HCT116 (cell line): ENCODE measurements at regions not wholly inside any gene's neighbourhood (a gene's known extent, or its start where the extent isn't known, plus 50 kb on each side); places are given as distances from the start of the nearest gene placed in this dataset.

Experiments used
- ATAC-seq: fragments of 200-7000 bp; cut with Tn5 transposase; 2 replicates; pipeline ENCODE4 v1.9.1; 2020; ENCODE audit warnings: mild to moderate bottlenecking, moderate library complexity
- BruUV-seq: library from RNA; stranded (reverse); fragments of 400-500 nt; replicated peaks from 2 replicates; lab custom pipeline; 2021; lab: Mats Ljungman, UMichigan
- CTCF ChIA-PET: fragments of 300-600 bp; sonication (Branson Sonifier 250); formaldehyde crosslinking; loops from one replicate; lab custom pipeline; 2021; ENCODE audit warnings: antibody characterized with exemption; lab: Charles Lee
- POLR2A ChIA-PET: fragments of 300-600, 350-600 bp; sonication (Branson Sonifier 250); formaldehyde crosslinking; loops from one replicate; lab custom pipeline; 2021; ENCODE audit warnings: antibody characterized with exemption; lab: Charles Lee
- RAD21 ChIA-PET, 2 experiments: fragments of 300-600 bp; sonication (Branson Sonifier 250); formaldehyde crosslinking; loops; one replicate each; lab custom pipeline; 2023; ENCODE audit warnings: low total read pairs in 2 of 2; ENCODE audit not compliant: uncharacterized antibody in 2 of 2, unreplicated experiment in 2 of 2, low non-redundant PET in 1 of 2; lab: Charles Lee
- DNase-seq: peaks from one replicate; pipeline ENCODE4 v3.0.0-alpha.2; 2010; ENCODE audit warnings: low read depth, low spot score
- H2AFZ ChIP-seq: fragments of 200-600 bp; shearing (Covaris generic), sonication (generic); 2 replicates; pipeline ENCODE4 v1.6.1; 2017; ENCODE audit warnings: low read depth, mixed run types, mixed read lengths, antibody characterized with exemption, low read length; ENCODE audit not compliant: poor library complexity, severe bottlenecking
- H3K27ac ChIP-seq: 2 replicates; pipeline ENCODE4 v1.5.1; 2012; ENCODE audit warnings: low read depth, low read length
- H3K27me3 ChIP-seq: fragments of 200-600 bp; sonication (generic); 2 replicates; pipeline ENCODE4 v1.6.1; 2016; ENCODE audit warnings: mixed run types, low read length, mixed read lengths; ENCODE audit not compliant: insufficient read depth
- H3K36me3 ChIP-seq, 2 experiments: fragments of 200-500 bp in 1 of 2; fragments of 200-600 bp in 1 of 2; sonication (Bioruptor generic) in 1 of 2; sonication (generic) in 1 of 2; 2 replicates each; pipeline versions ENCODE4 v1.5.1 to v1.6.1; 2014 to 2016; ENCODE audit warnings: low read length in 2 of 2, inconsistent platforms in 1 of 2, mixed read lengths in 1 of 2, mixed run types in 1 of 2; ENCODE audit not compliant: insufficient read depth in 2 of 2, control insufficient read depth in 1 of 2
- H3K4me1 ChIP-seq, 2 experiments: fragments of 200-600 bp in 1 of 2; sonication (generic) in 1 of 2; 2 replicates each; pipeline versions ENCODE4 v1.5.1 to v1.6.1; 2012 to 2017; ENCODE audit warnings: low read length in 2 of 2, inconsistent platforms in 1 of 2, mild to moderate bottlenecking in 1 of 2, mixed read lengths in 1 of 2, mixed run types in 1 of 2, moderate library complexity in 1 of 2; ENCODE audit not compliant: insufficient read depth in 2 of 2, control insufficient read depth in 1 of 2
- H3K4me2 ChIP-seq: fragments of 200-600 bp; sonication (generic); 2 replicates; pipeline ENCODE4 v1.6.1; 2017; ENCODE audit warnings: mixed run types, low read length, mixed read lengths
- H3K4me3 ChIP-seq, 2 experiments: fragments of 200-600 bp in 1 of 2; sonication (generic) in 1 of 2; replicated peaks in 1 of 2; 2 replicates each; pipeline ENCODE4 v1.5.1; 2011 to 2016; ENCODE audit warnings: low read length in 2 of 2, control low read depth in 1 of 2, low read depth in 1 of 2, mild to moderate bottlenecking in 1 of 2, mixed read lengths in 1 of 2, mixed run types in 1 of 2
- H3K79me2 ChIP-seq: fragments of 200-600 bp; sonication (generic); 2 replicates; pipeline ENCODE4 v1.6.1; 2017; ENCODE audit warnings: mild to moderate bottlenecking, mixed run types, low read length, moderate library complexity, mixed read lengths; ENCODE audit not compliant: insufficient read depth
- H3K9ac ChIP-seq: fragments of 200-600 bp; sonication (generic); 2 replicates; pipeline ENCODE4 v1.6.1; 2016; ENCODE audit warnings: low read length, mixed read lengths
- H3K9me2 ChIP-seq: fragments of 200-600 bp; sonication (generic), shearing (Covaris generic); 2 replicates; pipeline ENCODE4 v1.6.1; 2017; ENCODE audit warnings: mixed run types, mild to moderate bottlenecking, moderate library complexity; ENCODE audit not compliant: insufficient read depth
- H3K9me3 ChIP-seq, 2 experiments: fragments of 200-500 bp in 1 of 2; fragments of 200-600 bp in 1 of 2; sonication (Bioruptor generic) in 1 of 2; sonication (generic) in 1 of 2; 2 replicates each; pipeline ENCODE4 v1.6.1; 2014 to 2017; ENCODE audit warnings: low read length in 2 of 2, mixed read lengths in 2 of 2, inconsistent platforms in 1 of 2, low read depth in 1 of 2, mild to moderate bottlenecking in 1 of 2, mixed run types in 1 of 2, moderate library complexity in 1 of 2; ENCODE audit not compliant: control insufficient read depth in 1 of 2, insufficient read depth in 1 of 2
- H4K20me1 ChIP-seq: fragments of 200-600 bp; sonication (generic), shearing (Covaris generic); 2 replicates; pipeline ENCODE4 v1.6.1; 2017; ENCODE audit warnings: mixed run types, mild to moderate bottlenecking, moderate library complexity; ENCODE audit not compliant: insufficient read depth
- EZH2phosphoT487 ChIP-seq: fragments of 200-600 bp; IDR thresholded peaks from 2 replicates; pipeline ENCODE4 v1.6.1; 2018; ENCODE audit warnings: antibody characterized with exemption, borderline replicate concordance
- FOSL1 ChIP-seq: IDR thresholded peaks from 2 replicates; pipeline ENCODE4 v1.6.1; 2012; ENCODE audit warnings: low read depth
- JUND ChIP-seq: IDR thresholded peaks from 2 replicates; pipeline ENCODE4 v1.6.1; 2012
- POLR2A ChIP-seq: IDR thresholded peaks from 2 replicates; pipeline ENCODE4 v1.7.0; 2011; ENCODE audit warnings: borderline replicate concordance; ENCODE audit not compliant: insufficient read depth, insufficient read length; ENCODE audit errors: extremely low read depth
- POLR2AphosphoS5 ChIP-seq: IDR thresholded peaks from 2 replicates; pipeline ENCODE4 v1.6.1; 2011; ENCODE audit warnings: mild to moderate bottlenecking, low read depth, low read length, moderate library complexity
- RAD21 ChIP-seq: IDR thresholded peaks from 2 replicates; pipeline ENCODE4 v1.6.1; 2012; ENCODE audit warnings: low read depth, mild to moderate bottlenecking
- YY1 ChIP-seq: IDR thresholded peaks from 2 replicates; pipeline ENCODE4 v1.6.1; 2011; ENCODE audit warnings: low read length, low read depth, moderate library complexity, mild to moderate bottlenecking; ENCODE audit not compliant: insufficient replicate concordance; ENCODE audit errors: extremely low read depth
- intact Hi-C: fragments of 100-400 bp; cut with micrococcal nuclease; formaldehyde crosslinking; loops from 2 replicates; pipeline ENCODE4 v1.10.0; 2022
- TF ChIP-seq, protein P1 (sequence below), 3 experiments: fragments of 200-600 bp in 1 of 3; sonication (generic) in 1 of 3; IDR thresholded peaks in 2 of 3; conservative IDR thresholded peaks in 1 of 3; 2 replicates each; pipeline ENCODE4 v1.5.1; 2012 to 2017; ENCODE audit warnings: low read depth in 2 of 3, low read length in 2 of 3, antibody characterized with exemption in 1 of 3, borderline replicate concordance in 1 of 3, control low read depth in 1 of 3, mild to moderate bottlenecking in 1 of 3, mixed read lengths in 1 of 3, mixed run types in 1 of 3, moderate library complexity in 1 of 3; ENCODE audit not compliant: insufficient read depth in 1 of 3
- TF ChIP-seq, protein P2 (sequence below): IDR thresholded peaks from 2 replicates; pipeline ENCODE4 v1.6.1; 2011; ENCODE audit warnings: mild to moderate bottlenecking, low read length, moderate library complexity; ENCODE audit not compliant: insufficient replicate concordance; ENCODE audit errors: extremely low read depth

DNA sequence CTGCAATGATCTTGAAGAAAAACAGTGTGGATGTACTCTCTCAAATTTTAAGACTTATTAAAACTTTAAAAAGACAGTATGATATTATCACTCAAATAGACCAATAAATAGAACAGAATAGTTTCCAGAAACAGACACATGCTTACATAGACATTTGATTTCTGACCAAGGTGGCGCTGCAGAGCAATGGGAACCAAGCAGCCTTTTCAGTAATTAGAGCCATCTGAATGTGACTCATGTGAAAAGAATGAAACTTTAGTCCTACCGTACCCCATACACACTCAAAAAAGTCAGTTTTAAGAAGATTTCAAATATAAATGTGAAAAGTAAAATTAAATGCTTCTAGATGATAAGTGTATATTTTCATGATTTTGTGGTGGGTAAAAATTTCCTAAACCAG, 74.2 kb upstream of the MS4A8 start:
- H3K4me3 ChIP-seq: no peak overlapping the region
- no peaks in the 10 kb centered on the region for H3K36me3 ChIP-seq
- ChIA-PET POLR2A (no interaction called here), RAD21 (no interaction called here)
- ATAC-seq: peak; percentile 82
- H3K9ac ChIP-seq: no peak overlapping the region
- intact Hi-C loops: no loop called here
- no TSS peak for BruUV-seq
- no peak overlapping the region for H3K4me2 ChIP-seq
- H3K79me2 ChIP-seq: no peaks in the 10 kb centered on the region
- H3K9me2 ChIP-seq: no peaks in the 10 kb centered on the region
- peak; percentile 53 for DNase-seq
- no peaks in the 10 kb centered on the region for H3K27me3 ChIP-seq
- H4K20me1 ChIP-seq: no peaks in the 10 kb centered on the region
- H3K27ac ChIP-seq: no peak overlapping the region
- H3K9me3 ChIP-seq: 0 out of 4 replicates have a peak, but pooled peaks cover 0 to 3% of the 10 kb centered on the region in 2 experiments
- 0 out of 4 replicates have a peak, but pooled peaks cover 0 to 3% of the 10 kb centered on the region in 2 experiments for H3K4me1 ChIP-seq
- TF ChIP-seq FOSL1 (peak; percentile 45), YY1 (no peak), JUND (peak; percentile 48)
- TF ChIP-seq, protein P1, sequence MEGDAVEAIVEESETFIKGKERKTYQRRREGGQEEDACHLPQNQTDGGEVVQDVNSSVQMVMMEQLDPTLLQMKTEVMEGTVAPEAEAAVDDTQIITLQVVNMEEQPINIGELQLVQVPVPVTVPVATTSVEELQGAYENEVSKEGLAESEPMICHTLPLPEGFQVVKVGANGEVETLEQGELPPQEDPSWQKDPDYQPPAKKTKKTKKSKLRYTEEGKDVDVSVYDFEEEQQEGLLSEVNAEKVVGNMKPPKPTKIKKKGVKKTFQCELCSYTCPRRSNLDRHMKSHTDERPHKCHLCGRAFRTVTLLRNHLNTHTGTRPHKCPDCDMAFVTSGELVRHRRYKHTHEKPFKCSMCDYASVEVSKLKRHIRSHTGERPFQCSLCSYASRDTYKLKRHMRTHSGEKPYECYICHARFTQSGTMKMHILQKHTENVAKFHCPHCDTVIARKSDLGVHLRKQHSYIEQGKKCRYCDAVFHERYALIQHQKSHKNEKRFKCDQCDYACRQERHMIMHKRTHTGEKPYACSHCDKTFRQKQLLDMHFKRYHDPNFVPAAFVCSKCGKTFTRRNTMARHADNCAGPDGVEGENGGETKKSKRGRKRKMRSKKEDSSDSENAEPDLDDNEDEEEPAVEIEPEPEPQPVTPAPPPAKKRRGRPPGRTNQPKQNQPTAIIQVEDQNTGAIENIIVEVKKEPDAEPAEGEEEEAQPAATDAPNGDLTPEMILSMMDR (IDR thresholded peaks at IDR 0.05 in 2 of 3, conservative IDR thresholded peaks at IDR 0.05 in 1 of 3; ENCODE audit: borderline replicate concordance in 1 of 3, insufficient read depth in 1 of 3, low read depth in 2 of 3, low read length in 2 of 3): peak; percentile 20 to 66 (median 52); a peak in 4 of 6 replicates
- TF ChIP-seq, all 23 proteins: peak for 3
- peak overlapping the region; percentile 57 for H2AFZ ChIP-seq
- CTCF ChIA-PET: no interaction called here

DNA sequence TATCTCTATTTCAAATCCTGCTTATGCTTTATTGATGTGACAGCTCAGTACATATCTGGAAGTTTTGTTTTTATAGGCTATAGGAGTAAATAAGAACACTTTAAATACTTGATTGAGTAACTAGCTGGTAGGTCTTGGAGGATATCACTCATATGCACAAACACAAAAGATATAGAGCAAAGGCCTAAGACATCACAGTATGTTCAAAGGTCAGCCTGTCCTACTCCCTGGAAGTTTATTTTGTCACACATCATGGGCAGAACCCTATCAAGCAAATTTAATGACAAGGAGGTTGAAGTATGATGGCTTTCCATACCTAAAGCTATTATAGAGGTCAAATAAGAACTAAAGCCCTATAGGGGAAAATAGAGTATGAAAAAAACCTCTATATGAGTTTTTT, 70.0 kb upstream of the MS4A8 start:
- ChIA-PET POLR2A (no interaction called here), RAD21 (no interaction called here), CTCF (no interaction called here)
- H3K79me2 ChIP-seq: no peaks in the 10 kb centered on the region
- no peaks in the 10 kb centered on the region for H3K9me2 ChIP-seq
- ATAC-seq (no peak), DNase-seq (no peak)
- H2AFZ ChIP-seq: no peak overlapping the region
- H3K4me2 ChIP-seq: no peak overlapping the region
- H3K9me3 ChIP-seq: 0 out of 4 replicates have a peak, but pooled peaks cover 0 to 3% of the 10 kb centered on the region in 2 experiments
- no peak overlapping the region for H3K27ac ChIP-seq
- H3K27me3 ChIP-seq: no peaks in the 10 kb centered on the region
- no peak overlapping the region for H3K4me3 ChIP-seq
- BruUV-seq: no TSS peak
- 0 out of 4 replicates have a peak, but pooled peaks cover 0 to 3% of the 10 kb centered on the region in 2 experiments for H3K4me1 ChIP-seq
- H3K9ac ChIP-seq: no peak overlapping the region
- no peaks in the 10 kb centered on the region for H4K20me1 ChIP-seq
- intact Hi-C loops: no loop called here
- H3K36me3 ChIP-seq: no peaks in the 10 kb centered on the region
- TF ChIP-seq POLR2AphosphoS5 (no peak), EZH2phosphoT487 (no peak), RAD21 (no peak), FOSL1 (no peak), POLR2A (no peak), JUND (no peak)
- TF ChIP-seq, protein P2, sequence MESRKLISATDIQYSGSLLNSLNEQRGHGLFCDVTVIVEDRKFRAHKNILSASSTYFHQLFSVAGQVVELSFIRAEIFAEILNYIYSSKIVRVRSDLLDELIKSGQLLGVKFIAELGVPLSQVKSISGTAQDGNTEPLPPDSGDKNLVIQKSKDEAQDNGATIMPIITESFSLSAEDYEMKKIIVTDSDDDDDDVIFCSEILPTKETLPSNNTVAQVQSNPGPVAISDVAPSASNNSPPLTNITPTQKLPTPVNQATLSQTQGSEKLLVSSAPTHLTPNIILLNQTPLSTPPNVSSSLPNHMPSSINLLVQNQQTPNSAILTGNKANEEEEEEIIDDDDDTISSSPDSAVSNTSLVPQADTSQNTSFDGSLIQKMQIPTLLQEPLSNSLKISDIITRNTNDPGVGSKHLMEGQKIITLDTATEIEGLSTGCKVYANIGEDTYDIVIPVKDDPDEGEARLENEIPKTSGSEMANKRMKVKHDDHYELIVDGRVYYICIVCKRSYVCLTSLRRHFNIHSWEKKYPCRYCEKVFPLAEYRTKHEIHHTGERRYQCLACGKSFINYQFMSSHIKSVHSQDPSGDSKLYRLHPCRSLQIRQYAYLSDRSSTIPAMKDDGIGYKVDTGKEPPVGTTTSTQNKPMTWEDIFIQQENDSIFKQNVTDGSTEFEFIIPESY: no peak
- TF ChIP-seq, protein P1 (IDR thresholded peaks at IDR 0.05 in 2 of 3, conservative IDR thresholded peaks at IDR 0.05 in 1 of 3; ENCODE audit: borderline replicate concordance in 1 of 3, insufficient read depth in 1 of 3, low read depth in 2 of 3, low read length in 2 of 3): no peak
